GM23338 (cell line): ENCODE measurements at regions not wholly inside any gene's neighbourhood (a gene's known extent, or its start where the extent isn't known, plus 50 kb on each side); places are given as distances from the start of the nearest gene placed in this dataset.

Experiments
- ATAC-seq: fragments of 200-7000 bp; cut with Tn5 transposase; 3 replicates; pipeline ENCODE4 v1.9.1; 2020
- DNase-seq: peaks from one replicate; pipeline ENCODE4 v3.0.0-alpha.2; 2015; ENCODE audit warnings: low spot score
- H2AFZ ChIP-seq: fragments of 200-600 bp; sonication (generic); 2 replicates; pipeline ENCODE4 v1.8.0; 2016; ENCODE audit warnings: antibody characterized with exemption, mild to moderate bottlenecking, moderate library complexity
- H3F3A ChIP-seq: fragments of 200-600 bp; sonication (generic); replicated peaks from 2 replicates; pipeline ENCODE4 v1.8.0; 2017; ENCODE audit warnings: antibody characterized with exemption, mixed run types, low read depth
- H3K27ac ChIP-seq: fragments of 200-600 bp; sonication (generic); 2 replicates; pipeline ENCODE4 v1.6.1; 2016; ENCODE audit warnings: low read depth
- H3K27me3 ChIP-seq: fragments of 200-600 bp; sonication (generic); 2 replicates; pipeline ENCODE4 v1.8.0; 2016; ENCODE audit warnings: mild to moderate bottlenecking, mixed run types, moderate library complexity; ENCODE audit not compliant: insufficient read depth
- H3K36me3 ChIP-seq: fragments of 200-600 bp; sonication (generic); 2 replicates; pipeline ENCODE4 v1.8.0; 2016; ENCODE audit warnings: mild to moderate bottlenecking; ENCODE audit not compliant: insufficient read depth
- H3K4me1 ChIP-seq: fragments of 200-600 bp; sonication (generic); 2 replicates; pipeline ENCODE4 v1.8.0; 2016; ENCODE audit warnings: mild to moderate bottlenecking, moderate library complexity; ENCODE audit not compliant: insufficient read depth
- H3K4me2 ChIP-seq: fragments of 200-600 bp; sonication (generic); 2 replicates; pipeline ENCODE4 v1.7.1; 2017; ENCODE audit warnings: mixed run types
- H3K4me3 ChIP-seq: fragments of 200-600 bp; sonication (generic); 2 replicates; pipeline ENCODE4 v1.6.1; 2016; ENCODE audit warnings: mixed run types
- H3K79me2 ChIP-seq: fragments of 200-600 bp; sonication (generic); replicated peaks from 2 replicates; pipeline ENCODE4 v1.8.0; 2017; ENCODE audit warnings: mild to moderate bottlenecking; ENCODE audit not compliant: insufficient read depth
- H3K9me2 ChIP-seq: fragments of 200-600 bp; sonication (generic); 2 replicates; pipeline ENCODE4 v1.8.0; 2017; ENCODE audit not compliant: insufficient read depth
- H4K20me1 ChIP-seq: fragments of 200-600 bp; sonication (generic); replicated peaks from 2 replicates; pipeline ENCODE4 v1.8.0; 2017; ENCODE audit warnings: mild to moderate bottlenecking; ENCODE audit not compliant: insufficient read depth
- H3K27ac Mint-ChIP-seq: 2 replicates; pipeline ENCODE4 v1.8.0; 2020; ENCODE audit warnings: inconsistent platforms, mild to moderate bottlenecking, moderate library complexity, mixed read lengths
- H3K27me3 Mint-ChIP-seq: 3 replicates; pipeline ENCODE4 v1.8.0; 2022; ENCODE audit warnings: low read depth, mild to moderate bottlenecking, moderate library complexity, mixed read lengths, inconsistent platforms; ENCODE audit not compliant: insufficient read depth, poor library complexity
- H3K36me3 Mint-ChIP-seq: 3 replicates; pipeline ENCODE4 v1.8.0; 2021; ENCODE audit warnings: low read depth, mild to moderate bottlenecking, inconsistent platforms, moderate library complexity, mixed read lengths
- H3K4me1 Mint-ChIP-seq: 3 replicates; pipeline ENCODE4 v1.8.0; 2020; ENCODE audit warnings: mild to moderate bottlenecking, inconsistent platforms, mixed read lengths
- H3K4me3 Mint-ChIP-seq: 3 replicates; pipeline ENCODE4 v1.8.0; 2021; ENCODE audit warnings: moderate library complexity, mild to moderate bottlenecking, inconsistent platforms, mixed read lengths
- H3K9me3 Mint-ChIP-seq: 3 replicates; pipeline ENCODE4 v1.8.0; 2020; ENCODE audit warnings: moderate library complexity, mild to moderate bottlenecking, inconsistent platforms, mixed read lengths
- CREB1 ChIP-seq: fragments of 250-450 bp; sonication (Bioruptor Pico); IDR thresholded peaks from 2 replicates; pipeline ENCODE4 v1.5.0; 2020; ENCODE audit warnings: low read depth, mild to moderate bottlenecking, moderate library complexity
- EZH2 ChIP-seq: fragments of 200-600 bp; sonication (generic); IDR thresholded peaks from one replicate; pipeline ENCODE4 v1.8.0; 2017; ENCODE audit warnings: antibody characterized with exemption, mild to moderate bottlenecking, low read depth; ENCODE audit not compliant: unreplicated experiment
- EZH2phosphoT487 ChIP-seq: fragments of 200-600 bp; sonication (generic); IDR thresholded peaks from one replicate; pipeline ENCODE4 v1.8.1; 2018; ENCODE audit warnings: antibody characterized with exemption; ENCODE audit not compliant: unreplicated experiment
- JUNB ChIP-seq: IDR thresholded peaks from one replicate; pipeline ENCODE4 v1.6.1; 2016; ENCODE audit warnings: antibody characterized with exemption; ENCODE audit not compliant: unreplicated experiment
- NANOG ChIP-seq: IDR thresholded peaks from 2 replicates; pipeline ENCODE4 v1.6.1; 2016; ENCODE audit warnings: antibody characterized with exemption, borderline replicate concordance
- POLR2AphosphoS5 ChIP-seq: IDR thresholded peaks from 2 replicates; pipeline ENCODE4 v1.6.1; 2016; ENCODE audit warnings: antibody characterized with exemption, low read depth
- STAT1 ChIP-seq: IDR thresholded peaks from one replicate; pipeline ENCODE4 v1.6.1; 2016; ENCODE audit warnings: antibody characterized with exemption; ENCODE audit not compliant: unreplicated experiment
- ZNF114 ChIP-seq: fragments of 250-450 bp; sonication (Bioruptor Pico); IDR thresholded peaks from 2 replicates; pipeline ENCODE4 v1.5.0; 2020; ENCODE audit warnings: mild to moderate bottlenecking, moderate library complexity
- ZNF331 ChIP-seq: fragments of 250-450 bp; sonication (Bioruptor Pico); IDR thresholded peaks from 2 replicates; pipeline ENCODE4 v1.5.0; 2020; ENCODE audit warnings: low read depth, mild to moderate bottlenecking, moderate library complexity
- TF ChIP-seq, protein P1 (sequence below): fragments of 250-450 bp; sonication (Bioruptor Pico); IDR thresholded peaks from 2 replicates; pipeline ENCODE4 v1.5.0; 2020; ENCODE audit warnings: mild to moderate bottlenecking, moderate library complexity
- TF ChIP-seq, protein P2 (sequence below), 2 experiments: fragments of 200-600 bp in 1 of 2; sonication (generic) in 1 of 2; conservative IDR thresholded peaks; 2 replicates each; pipeline versions ENCODE4 v1.5.1 to v1.6.1; 2016 to 2017; ENCODE audit warnings: antibody characterized with exemption in 2 of 2, low read depth in 2 of 2, mild to moderate bottlenecking in 2 of 2, moderate library complexity in 1 of 2
- TF ChIP-seq, protein P3 (sequence below): IDR thresholded peaks from 2 replicates; pipeline ENCODE4 v1.6.1; 2016; ENCODE audit warnings: antibody characterized with exemption
- TF ChIP-seq, protein P4 (sequence below): IDR thresholded peaks from one replicate; pipeline ENCODE4 v1.6.1; 2018; ENCODE audit warnings: antibody characterized with exemption; ENCODE audit not compliant: unreplicated experiment

DNA sequence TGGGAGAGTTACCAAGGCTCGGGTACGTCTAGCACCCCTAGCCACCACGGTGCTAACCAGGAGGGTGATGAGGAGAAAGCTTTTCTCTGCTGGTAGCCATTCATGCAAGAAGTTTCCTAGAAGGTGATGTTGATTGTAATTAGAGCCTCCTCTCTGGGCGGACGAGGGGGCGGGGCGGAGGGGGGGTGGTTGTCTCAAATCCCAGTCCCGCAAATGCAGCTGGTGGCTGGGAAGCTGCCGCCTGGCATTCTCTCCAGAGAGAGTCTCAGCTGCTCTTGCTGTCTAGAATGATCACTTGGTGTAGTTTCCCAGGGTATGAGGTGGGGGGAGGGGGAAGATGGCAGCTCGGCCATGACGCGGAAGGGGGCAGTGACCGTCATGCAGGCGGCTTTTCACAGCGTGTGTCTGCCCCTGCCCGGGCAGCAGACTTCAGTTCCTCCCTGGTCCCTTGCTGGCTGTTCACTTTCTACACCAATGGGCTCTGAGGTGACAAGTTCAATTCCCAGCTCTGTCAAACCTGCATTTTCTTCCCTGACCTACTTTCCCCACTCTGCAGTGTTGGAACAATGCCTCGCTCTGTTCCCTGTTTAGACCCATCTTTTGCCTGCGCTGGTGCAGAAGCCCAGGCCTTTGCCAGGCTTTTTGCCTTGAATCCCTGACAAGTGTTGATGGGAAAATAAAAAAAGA is 61.5 kb upstream of the KLF7 start:
- Histone ChIP-seq H4K20me1 (no peaks in the 10 kb centered on the region), H3K4me1 (peaks cover 38% of the 10 kb centered on the region), H3F3A (peaks cover 5% of the 10 kb centered on the region), H3K27ac (peak overlapping the region; percentile 69), H3K27me3 (no peaks in the 10 kb centered on the region), H2AFZ (peak overlapping the region; percentile 84), H3K79me2 (no peaks in the 10 kb centered on the region), H3K9me2 (no peaks in the 10 kb centered on the region), H3K4me3 (peak overlapping the region; percentile 18), H3K36me3 (no peaks in the 10 kb centered on the region), H3K4me2 (peak overlapping the region; percentile 67)
- Mint-ChIP-seq H3K36me3 (no peaks in the 10 kb centered on the region), H3K4me1 (peaks cover 70% of the 10 kb centered on the region), H3K27ac (peak overlapping the region; percentile 89), H3K9me3 (no peaks in the 10 kb centered on the region), H3K4me3 (peak overlapping the region; percentile 57), H3K27me3 (peaks cover 16% of the 10 kb centered on the region)
- peak; percentile 87 for DNase-seq
- TF ChIP-seq ZNF331 (no peak), EZH2phosphoT487 (no peak), POLR2AphosphoS5 (0 out of 2 replicates have a peak, but pooled peaks have one; percentile 23), EZH2 (no peak), STAT1 (no peak), NANOG (no peak), CREB1 (CRISPR knock-in tag) (peak; percentile 88), JUNB (no peak), ZNF114 (no peak)
- TF ChIP-seq, protein P1, sequence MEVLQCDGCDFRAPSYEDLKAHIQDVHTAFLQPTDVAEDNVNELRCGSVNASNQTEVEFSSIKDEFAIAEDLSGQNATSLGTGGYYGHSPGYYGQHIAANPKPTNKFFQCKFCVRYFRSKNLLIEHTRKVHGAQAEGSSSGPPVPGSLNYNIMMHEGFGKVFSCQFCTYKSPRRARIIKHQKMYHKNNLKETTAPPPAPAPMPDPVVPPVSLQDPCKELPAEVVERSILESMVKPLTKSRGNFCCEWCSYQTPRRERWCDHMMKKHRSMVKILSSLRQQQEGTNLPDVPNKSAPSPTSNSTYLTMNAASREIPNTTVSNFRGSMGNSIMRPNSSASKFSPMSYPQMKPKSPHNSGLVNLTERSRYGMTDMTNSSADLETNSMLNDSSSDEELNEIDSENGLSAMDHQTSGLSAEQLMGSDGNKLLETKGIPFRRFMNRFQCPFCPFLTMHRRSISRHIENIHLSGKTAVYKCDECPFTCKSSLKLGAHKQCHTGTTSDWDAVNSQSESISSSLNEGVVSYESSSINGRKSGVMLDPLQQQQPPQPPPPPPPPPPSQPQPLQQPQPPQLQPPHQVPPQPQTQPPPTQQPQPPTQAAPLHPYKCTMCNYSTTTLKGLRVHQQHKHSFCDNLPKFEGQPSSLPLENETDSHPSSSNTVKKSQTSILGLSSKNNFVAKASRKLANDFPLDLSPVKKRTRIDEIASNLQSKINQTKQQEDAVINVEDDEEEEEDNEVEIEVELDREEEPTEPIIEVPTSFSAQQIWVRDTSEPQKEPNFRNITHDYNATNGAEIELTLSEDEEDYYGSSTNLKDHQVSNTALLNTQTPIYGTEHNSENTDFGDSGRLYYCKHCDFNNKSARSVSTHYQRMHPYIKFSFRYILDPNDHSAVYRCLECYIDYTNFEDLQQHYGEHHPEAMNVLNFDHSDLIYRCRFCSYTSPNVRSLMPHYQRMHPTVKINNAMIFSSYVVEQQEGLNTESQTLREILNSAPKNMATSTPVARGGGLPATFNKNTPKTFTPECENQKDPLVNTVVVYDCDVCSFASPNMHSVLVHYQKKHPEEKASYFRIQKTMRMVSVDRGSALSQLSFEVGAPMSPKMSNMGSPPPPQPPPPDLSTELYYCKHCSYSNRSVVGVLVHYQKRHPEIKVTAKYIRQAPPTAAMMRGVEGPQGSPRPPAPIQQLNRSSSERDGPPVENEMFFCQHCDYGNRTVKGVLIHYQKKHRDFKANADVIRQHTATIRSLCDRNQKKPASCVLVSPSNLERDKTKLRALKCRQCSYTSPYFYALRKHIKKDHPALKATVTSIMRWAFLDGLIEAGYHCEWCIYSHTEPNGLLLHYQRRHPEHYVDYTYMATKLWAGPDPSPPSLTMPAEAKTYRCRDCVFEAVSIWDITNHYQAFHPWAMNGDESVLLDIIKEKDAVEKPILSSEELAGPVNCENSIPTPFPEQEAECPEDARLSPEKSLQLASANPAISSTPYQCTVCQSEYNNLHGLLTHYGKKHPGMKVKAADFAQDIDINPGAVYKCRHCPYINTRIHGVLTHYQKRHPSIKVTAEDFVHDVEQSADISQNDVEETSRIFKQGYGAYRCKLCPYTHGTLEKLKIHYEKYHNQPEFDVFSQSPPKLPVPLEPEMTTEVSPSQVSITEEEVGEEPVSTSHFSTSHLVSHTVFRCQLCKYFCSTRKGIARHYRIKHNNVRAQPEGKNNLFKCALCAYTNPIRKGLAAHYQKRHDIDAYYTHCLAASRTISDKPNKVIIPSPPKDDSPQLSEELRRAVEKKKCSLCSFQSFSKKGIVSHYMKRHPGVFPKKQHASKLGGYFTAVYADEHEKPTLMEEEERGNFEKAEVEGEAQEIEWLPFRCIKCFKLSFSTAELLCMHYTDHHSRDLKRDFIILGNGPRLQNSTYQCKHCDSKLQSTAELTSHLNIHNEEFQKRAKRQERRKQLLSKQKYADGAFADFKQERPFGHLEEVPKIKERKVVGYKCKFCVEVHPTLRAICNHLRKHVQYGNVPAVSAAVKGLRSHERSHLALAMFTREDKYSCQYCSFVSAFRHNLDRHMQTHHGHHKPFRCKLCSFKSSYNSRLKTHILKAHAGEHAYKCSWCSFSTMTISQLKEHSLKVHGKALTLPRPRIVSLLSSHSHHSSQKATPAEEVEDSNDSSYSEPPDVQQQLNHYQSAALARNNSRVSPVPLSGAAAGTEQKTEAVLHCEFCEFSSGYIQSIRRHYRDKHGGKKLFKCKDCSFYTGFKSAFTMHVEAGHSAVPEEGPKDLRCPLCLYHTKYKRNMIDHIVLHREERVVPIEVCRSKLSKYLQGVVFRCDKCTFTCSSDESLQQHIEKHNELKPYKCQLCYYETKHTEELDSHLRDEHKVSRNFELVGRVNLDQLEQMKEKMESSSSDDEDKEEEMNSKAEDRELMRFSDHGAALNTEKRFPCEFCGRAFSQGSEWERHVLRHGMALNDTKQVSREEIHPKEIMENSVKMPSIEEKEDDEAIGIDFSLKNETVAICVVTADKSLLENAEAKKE (CRISPR knock-in tag), result 0 out of 2 replicates have a peak, but pooled peaks have one; percentile 34
- TF ChIP-seq, protein P2, sequence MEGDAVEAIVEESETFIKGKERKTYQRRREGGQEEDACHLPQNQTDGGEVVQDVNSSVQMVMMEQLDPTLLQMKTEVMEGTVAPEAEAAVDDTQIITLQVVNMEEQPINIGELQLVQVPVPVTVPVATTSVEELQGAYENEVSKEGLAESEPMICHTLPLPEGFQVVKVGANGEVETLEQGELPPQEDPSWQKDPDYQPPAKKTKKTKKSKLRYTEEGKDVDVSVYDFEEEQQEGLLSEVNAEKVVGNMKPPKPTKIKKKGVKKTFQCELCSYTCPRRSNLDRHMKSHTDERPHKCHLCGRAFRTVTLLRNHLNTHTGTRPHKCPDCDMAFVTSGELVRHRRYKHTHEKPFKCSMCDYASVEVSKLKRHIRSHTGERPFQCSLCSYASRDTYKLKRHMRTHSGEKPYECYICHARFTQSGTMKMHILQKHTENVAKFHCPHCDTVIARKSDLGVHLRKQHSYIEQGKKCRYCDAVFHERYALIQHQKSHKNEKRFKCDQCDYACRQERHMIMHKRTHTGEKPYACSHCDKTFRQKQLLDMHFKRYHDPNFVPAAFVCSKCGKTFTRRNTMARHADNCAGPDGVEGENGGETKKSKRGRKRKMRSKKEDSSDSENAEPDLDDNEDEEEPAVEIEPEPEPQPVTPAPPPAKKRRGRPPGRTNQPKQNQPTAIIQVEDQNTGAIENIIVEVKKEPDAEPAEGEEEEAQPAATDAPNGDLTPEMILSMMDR (conservative IDR thresholded peaks at IDR 0.05; ENCODE audit: low read depth in 2 of 2), result no peak
- TF ChIP-seq, protein P3, sequence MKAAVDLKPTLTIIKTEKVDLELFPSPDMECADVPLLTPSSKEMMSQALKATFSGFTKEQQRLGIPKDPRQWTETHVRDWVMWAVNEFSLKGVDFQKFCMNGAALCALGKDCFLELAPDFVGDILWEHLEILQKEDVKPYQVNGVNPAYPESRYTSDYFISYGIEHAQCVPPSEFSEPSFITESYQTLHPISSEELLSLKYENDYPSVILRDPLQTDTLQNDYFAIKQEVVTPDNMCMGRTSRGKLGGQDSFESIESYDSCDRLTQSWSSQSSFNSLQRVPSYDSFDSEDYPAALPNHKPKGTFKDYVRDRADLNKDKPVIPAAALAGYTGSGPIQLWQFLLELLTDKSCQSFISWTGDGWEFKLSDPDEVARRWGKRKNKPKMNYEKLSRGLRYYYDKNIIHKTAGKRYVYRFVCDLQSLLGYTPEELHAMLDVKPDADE, result no peak
- TF ChIP-seq, protein P4, sequence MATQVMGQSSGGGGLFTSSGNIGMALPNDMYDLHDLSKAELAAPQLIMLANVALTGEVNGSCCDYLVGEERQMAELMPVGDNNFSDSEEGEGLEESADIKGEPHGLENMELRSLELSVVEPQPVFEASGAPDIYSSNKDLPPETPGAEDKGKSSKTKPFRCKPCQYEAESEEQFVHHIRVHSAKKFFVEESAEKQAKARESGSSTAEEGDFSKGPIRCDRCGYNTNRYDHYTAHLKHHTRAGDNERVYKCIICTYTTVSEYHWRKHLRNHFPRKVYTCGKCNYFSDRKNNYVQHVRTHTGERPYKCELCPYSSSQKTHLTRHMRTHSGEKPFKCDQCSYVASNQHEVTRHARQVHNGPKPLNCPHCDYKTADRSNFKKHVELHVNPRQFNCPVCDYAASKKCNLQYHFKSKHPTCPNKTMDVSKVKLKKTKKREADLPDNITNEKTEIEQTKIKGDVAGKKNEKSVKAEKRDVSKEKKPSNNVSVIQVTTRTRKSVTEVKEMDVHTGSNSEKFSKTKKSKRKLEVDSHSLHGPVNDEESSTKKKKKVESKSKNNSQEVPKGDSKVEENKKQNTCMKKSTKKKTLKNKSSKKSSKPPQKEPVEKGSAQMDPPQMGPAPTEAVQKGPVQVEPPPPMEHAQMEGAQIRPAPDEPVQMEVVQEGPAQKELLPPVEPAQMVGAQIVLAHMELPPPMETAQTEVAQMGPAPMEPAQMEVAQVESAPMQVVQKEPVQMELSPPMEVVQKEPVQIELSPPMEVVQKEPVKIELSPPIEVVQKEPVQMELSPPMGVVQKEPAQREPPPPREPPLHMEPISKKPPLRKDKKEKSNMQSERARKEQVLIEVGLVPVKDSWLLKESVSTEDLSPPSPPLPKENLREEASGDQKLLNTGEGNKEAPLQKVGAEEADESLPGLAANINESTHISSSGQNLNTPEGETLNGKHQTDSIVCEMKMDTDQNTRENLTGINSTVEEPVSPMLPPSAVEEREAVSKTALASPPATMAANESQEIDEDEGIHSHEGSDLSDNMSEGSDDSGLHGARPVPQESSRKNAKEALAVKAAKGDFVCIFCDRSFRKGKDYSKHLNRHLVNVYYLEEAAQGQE, result no peak
- ATAC-seq, result peak; percentile 74
